ENCODE measurements at regions not wholly inside any gene's neighbourhood (a gene's known extent, or its start where the extent isn't known, plus 50 kb on each side); places are given as distances from the start of the nearest gene placed in this dataset.

DNA sequence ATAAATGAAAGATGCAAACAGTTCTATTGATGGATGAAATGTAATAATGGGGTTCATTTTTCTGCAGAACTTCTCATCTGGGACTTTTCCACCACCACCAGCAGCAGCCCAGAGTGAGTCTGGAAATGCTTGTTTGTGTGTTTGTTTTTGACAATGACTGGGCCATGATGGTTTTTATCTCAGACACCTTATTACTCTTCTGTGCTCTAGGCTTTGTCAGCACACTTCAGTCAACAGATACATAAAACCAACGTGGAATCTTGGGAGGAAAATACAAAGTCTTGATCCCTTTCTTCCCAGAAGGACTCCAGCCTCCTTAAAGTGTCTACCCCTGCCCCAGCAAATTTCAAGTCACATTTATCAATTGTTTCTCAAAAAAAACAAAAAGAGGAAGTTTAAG is 134.0 kb downstream of the MREG start:
- Histone ChIP-seq H3K9me3 (ENCODE audit: low read depth) (no peaks in the 10 kb centered on the region), H3K27ac (no peak overlapping the region), H3K36me3 (no peaks in the 10 kb centered on the region), H3K27me3 (no peaks in the 10 kb centered on the region), H3K4me1 (ENCODE audit: low read depth) (no peaks in the 10 kb centered on the region), H3K4me3 (no peak overlapping the region)
- TF ChIP-seq, protein P1, sequence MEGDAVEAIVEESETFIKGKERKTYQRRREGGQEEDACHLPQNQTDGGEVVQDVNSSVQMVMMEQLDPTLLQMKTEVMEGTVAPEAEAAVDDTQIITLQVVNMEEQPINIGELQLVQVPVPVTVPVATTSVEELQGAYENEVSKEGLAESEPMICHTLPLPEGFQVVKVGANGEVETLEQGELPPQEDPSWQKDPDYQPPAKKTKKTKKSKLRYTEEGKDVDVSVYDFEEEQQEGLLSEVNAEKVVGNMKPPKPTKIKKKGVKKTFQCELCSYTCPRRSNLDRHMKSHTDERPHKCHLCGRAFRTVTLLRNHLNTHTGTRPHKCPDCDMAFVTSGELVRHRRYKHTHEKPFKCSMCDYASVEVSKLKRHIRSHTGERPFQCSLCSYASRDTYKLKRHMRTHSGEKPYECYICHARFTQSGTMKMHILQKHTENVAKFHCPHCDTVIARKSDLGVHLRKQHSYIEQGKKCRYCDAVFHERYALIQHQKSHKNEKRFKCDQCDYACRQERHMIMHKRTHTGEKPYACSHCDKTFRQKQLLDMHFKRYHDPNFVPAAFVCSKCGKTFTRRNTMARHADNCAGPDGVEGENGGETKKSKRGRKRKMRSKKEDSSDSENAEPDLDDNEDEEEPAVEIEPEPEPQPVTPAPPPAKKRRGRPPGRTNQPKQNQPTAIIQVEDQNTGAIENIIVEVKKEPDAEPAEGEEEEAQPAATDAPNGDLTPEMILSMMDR (IDR thresholded peaks at IDR 0.05; ENCODE audit: low read depth, low read length), result no peak
- no peak for DNase-seq (ENCODE audit: low read depth in 1 of 2, low spot score in 1 of 2)

DNA sequence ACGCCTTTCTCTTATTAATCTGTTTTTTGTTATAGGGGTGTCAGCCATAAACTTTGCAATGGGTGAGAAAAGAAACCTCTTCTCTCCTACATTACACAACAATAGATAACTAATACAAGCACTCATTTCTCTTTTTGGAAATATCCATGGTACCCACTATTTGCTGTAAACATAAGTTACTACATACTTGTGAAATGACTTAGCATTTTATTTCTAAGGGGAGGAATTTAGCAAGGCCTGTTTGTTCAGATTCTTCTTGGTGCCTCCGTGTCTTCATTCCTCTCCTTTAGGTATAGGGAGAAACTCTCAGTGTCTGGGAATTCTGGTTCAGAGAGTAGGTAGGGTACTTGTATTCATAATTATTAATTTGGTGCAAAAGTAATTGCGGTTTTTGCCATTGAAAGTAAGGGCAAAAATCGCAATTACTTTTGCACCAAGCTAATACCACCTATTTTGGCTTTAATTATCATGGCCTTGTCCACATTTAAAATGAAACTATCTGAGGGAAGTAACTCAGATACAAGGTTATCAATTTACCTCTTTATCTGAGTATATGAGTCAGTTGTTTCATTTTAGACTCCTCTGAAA is 134.8 kb downstream of the MREG start:
- H3K4me3 ChIP-seq, result no peak overlapping the region
- no peak overlapping the region for H3K27ac ChIP-seq
- TF ChIP-seq, protein P1 (IDR thresholded peaks at IDR 0.05; ENCODE audit: low read depth, low read length), result no peak
- no peaks in the 10 kb centered on the region for H3K9me3 ChIP-seq (ENCODE audit: low read depth)
- DNase-seq (ENCODE audit: low read depth in 1 of 2, low spot score in 1 of 2), result no peak
- H3K4me1 ChIP-seq (ENCODE audit: low read depth), result no peaks in the 10 kb centered on the region
- H3K27me3 ChIP-seq, result no peaks in the 10 kb centered on the region
- no peaks in the 10 kb centered on the region for H3K36me3 ChIP-seq

DNA sequence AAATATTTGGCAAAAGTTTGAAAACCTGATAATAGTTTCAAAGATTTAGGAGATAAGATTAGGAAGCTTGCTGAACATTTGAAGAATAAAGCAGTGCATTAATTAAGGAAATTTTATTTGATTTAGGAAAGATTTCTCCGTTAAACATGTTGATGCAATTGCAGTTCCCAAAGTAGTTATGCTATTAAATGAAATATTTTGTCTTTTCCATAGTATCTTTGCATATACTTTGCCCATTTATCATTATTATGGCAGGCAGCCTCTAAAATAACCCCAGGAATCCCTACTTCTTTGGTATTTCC is 136.5 kb downstream of the MREG start:
- no peak overlapping the region for H3K4me3 ChIP-seq
- no peaks in the 10 kb centered on the region for H3K4me1 ChIP-seq (ENCODE audit: low read depth)
- H3K27ac ChIP-seq, result no peak overlapping the region
- no peaks in the 10 kb centered on the region for H3K27me3 ChIP-seq
- DNase-seq (ENCODE audit: low read depth in 1 of 2, low spot score in 1 of 2), result no peak
- TF ChIP-seq, protein P1 (IDR thresholded peaks at IDR 0.05; ENCODE audit: low read depth, low read length), result no peak
- no peaks in the 10 kb centered on the region for H3K36me3 ChIP-seq
- no peaks in the 10 kb centered on the region for H3K9me3 ChIP-seq (ENCODE audit: low read depth)

DNA sequence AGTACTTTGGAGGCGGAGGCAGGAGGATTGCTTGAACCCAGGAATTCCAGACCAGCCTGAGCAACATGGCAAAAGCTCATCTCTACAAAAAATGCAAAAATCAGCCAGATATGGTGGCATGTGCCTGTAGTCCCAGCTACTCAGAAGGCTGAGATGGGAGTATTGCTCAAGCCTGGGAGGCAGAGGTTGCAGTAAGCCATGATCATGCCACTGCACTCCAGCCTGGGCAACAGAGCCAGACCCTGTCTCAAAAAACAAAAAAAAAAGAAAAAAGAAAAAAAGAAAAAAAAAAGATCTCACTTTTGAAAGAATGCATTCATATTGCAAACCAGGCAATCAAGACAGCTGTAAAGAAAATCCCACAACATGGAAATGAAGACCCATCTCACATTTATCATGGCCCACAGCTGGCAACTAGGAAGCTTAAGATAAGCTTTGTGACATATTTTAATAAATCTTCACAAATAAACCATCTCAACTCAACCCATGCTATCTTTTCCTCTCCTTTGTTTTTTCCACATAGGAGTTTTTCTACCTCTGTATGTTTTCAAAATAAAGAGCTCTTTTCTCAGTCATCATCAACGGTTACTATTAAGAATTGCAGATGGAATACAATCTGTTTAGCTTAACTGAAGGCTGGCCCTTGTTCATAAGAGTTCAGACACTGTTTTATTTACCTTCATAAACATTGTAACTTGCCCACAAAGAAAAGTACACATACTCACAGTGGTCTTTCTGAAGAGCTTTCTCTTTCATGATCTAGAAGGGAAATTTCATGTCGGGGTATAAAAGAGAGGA is 137.0 kb downstream of the MREG start:
- DNase-seq (ENCODE audit: low read depth in 1 of 2, low spot score in 1 of 2), result no peak
- no peak overlapping the region for H3K4me3 ChIP-seq
- H3K4me1 ChIP-seq (ENCODE audit: low read depth), result no peaks in the 10 kb centered on the region
- TF ChIP-seq, protein P1 (IDR thresholded peaks at IDR 0.05; ENCODE audit: low read depth, low read length), result no peak
- no peak overlapping the region for H3K27ac ChIP-seq
- no peaks in the 10 kb centered on the region for H3K36me3 ChIP-seq
- no peaks in the 10 kb centered on the region for H3K9me3 ChIP-seq (ENCODE audit: low read depth)
- H3K27me3 ChIP-seq, result no peaks in the 10 kb centered on the region

DNA sequence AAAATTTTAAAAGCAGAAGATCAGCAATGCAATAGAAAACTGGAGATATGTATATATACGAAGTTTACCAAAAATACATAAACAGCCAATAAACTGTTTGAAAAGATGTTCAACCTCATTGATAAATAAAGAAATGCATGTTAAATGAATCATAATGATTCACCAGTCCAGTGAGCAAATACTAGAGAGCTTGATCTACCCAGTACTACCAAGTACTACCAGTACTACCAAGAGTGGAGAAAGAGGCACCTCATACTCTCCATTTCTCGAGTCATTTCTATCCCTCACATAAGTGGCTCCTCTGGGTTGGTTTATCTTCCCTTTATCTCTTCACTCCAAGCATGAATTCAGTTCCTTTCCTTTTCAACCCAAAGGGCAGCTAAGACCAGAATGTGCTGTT is 138.9 kb downstream of the MREG start:
- no peak overlapping the region for H3K27ac ChIP-seq
- H3K4me3 ChIP-seq, result no peak overlapping the region
- no peak for DNase-seq (ENCODE audit: low read depth in 1 of 2, low spot score in 1 of 2)
- TF ChIP-seq, protein P1 (IDR thresholded peaks at IDR 0.05; ENCODE audit: low read depth, low read length), result no peak
- no peaks in the 10 kb centered on the region for H3K4me1 ChIP-seq (ENCODE audit: low read depth)
- no peaks in the 10 kb centered on the region for H3K27me3 ChIP-seq
- H3K9me3 ChIP-seq (ENCODE audit: low read depth), result no peaks in the 10 kb centered on the region
- H3K36me3 ChIP-seq, result no peaks in the 10 kb centered on the region
